ENCODE measurements at regions not wholly inside any gene's neighbourhood (a gene's known extent, or its start where the extent isn't known, plus 50 kb on each side); places are given as distances from the start of the nearest gene placed in this dataset.

DNA sequence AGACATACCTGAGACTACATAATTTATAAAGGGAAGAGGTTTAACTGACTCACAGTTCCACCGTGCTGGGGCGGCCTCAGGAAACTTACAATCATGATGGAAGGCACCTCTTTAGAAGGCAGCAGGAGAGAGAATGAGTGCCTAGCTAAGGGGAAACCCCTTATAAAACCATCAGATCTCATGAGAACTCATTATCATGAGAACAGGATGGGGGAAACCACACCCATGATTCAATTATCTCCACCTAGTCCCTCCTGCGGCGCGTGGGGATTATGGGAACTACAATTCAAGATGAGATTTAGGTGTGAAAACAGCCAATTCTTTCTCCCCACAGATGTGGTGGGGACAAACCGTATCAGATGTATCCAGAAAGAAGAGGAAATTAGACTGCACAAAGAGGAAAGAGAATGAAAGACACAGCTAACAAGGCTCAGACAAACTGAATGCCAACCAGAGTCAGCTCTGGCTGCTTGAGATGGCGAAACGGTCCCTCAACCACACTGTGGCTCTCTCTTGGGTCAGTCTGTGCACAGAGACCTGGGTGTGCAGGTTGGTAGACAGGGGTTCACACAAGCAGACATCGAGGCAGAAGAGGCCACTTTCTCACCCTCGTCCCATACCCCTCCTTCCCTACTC lies 375.6 kb downstream of the SFMBT2 start:
- in situ Hi-C loops (cut with HindIII; ENCODE audit: low pct_ligation_motif_present, low pct_unique_long_range_greater_than_20kb, low sequenced_read_pairs) = no loop called here
- DNase-seq = no peak

DNA sequence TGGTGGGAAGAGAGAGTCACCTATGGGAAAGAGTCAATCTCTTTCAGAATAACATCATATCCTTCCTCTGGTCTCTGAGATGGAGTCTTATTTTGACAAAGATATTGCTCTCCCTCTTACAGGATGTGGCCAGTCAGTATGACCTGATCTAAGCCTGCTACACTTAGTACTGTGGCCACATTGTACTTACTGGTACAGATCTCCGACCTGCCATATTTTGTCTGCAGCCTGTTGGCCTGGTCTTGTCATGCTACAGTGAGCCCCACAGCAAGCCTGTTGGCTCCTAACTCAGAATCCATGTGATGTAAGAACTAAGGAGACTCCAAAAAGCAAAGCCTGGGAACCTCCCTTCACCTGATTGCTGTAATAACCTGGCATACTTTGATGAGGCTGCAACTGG lies 377.8 kb downstream of the SFMBT2 start:
- in situ Hi-C loops (cut with HindIII; ENCODE audit: low pct_ligation_motif_present, low pct_unique_long_range_greater_than_20kb, low sequenced_read_pairs) = no loop called here
- DNase-seq = no peak

DNA sequence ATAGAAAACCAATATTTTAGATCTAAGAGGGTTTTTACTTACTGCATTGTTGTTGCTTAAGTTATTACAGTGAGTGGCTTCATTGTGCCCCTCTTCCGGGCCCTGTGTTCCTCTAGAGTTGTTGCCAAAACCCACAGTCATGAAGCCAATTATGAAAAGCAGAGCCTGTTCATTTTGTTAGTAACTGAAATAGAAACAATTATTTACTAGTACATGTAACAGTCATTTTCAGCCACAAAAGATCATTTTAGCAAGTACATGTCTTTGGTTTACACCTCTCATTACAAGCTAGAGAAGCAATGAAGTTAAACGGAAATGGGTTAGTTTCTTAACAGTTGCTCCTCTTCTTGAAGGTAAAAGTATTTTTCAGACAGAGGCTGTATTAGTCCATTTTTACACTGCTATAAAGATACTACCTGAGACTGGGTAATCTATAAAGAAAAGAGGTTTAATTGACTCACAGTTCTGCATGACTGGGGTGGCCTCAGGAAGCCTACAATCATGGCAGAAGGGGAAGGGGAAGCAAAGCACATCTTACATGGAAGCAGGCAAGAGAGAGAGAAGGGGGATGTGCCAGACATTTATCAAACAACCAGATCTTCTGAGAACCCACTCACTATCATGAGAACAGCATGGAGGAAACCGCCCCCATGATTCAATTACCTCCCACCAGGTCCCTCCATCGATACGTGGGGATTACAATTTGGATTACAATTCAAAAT lies 380.5 kb downstream of the SFMBT2 start:
- in situ Hi-C loops (cut with HindIII; ENCODE audit: low pct_ligation_motif_present, low pct_unique_long_range_greater_than_20kb, low sequenced_read_pairs) = no loop called here
- no peak for DNase-seq

DNA sequence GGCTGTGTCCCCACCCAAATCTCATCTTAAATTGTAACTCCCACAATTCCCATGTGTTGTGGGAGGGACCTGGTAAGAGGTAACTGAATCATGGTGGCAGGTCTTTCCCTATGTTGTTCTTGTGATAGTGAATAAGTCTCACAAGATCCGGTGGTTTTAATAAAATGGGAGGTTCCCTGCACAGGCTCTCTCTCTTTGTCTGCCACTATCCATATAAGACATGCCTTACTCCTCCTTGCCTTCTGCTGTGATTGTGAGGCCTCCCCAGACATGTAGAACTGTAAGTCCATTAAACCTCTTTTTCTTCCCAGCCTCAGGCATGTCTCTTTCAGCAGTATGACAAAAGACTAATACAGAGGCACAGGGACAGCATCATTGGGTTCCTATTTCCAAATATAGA lies 381.2 kb downstream of the SFMBT2 start:
- in situ Hi-C loops (cut with HindIII; ENCODE audit: low pct_ligation_motif_present, low pct_unique_long_range_greater_than_20kb, low sequenced_read_pairs) = no loop called here
- no peak for DNase-seq

DNA sequence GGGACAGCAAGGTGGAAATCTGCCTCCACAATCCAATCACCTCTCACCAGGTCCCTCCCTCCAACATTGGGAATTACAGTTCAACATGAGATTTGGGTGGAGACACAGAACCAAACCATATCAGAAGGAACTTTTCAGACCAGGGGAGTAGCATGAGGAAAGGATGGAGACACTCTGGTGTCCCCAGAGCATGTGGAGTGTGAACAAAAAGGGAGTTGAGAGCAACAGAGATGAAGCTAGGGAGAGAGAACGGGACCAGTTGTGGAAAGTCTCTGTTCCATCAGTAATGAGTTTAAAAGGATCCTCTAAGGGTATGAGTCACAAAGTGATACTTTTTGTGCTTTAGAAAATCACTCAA lies 382.0 kb downstream of the SFMBT2 start:
- in situ Hi-C loops (cut with HindIII; ENCODE audit: low pct_ligation_motif_present, low pct_unique_long_range_greater_than_20kb, low sequenced_read_pairs) = no loop called here
- DNase-seq = no peak

DNA sequence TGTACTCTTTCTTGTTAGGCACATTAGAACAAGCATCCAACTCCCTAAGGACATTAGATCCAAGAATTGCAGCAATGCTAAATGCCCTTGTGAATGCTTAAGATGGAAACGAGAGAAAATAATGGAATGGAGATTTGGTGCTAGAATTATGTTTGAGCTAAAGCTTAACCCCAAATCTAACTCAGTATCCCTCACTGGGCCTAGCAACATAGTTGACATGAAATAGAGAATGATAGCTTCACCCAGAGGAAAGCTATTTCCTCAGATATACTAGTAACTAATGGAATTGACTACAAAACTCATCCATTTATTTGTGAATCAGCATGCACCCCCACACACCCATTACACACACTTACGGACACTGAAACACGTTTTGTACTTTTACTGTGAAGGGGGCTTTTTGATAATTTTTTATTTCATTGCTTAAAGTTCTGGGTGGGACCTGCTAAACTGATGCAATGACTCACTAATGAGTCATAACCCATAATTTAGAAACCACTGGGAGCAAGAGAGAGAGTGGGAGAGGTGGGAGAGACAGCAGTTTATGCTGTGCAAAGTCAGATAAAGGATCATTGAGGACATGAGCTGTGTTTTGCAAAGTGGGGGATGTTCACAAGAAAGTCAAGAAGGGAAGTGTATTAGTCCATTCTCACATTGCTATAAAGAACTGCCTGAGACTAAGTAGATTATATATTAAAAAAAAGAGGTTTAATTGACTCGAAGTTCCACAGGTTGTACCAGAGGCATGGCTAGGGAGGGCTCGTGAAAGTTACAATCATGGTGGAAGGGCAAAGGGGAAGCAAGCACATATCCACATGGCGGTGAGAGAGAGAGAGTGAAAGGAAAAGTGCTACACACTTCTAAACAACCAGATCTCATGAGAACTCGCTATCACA lies 382.7 kb downstream of the SFMBT2 start:
- no peak for DNase-seq

DNA sequence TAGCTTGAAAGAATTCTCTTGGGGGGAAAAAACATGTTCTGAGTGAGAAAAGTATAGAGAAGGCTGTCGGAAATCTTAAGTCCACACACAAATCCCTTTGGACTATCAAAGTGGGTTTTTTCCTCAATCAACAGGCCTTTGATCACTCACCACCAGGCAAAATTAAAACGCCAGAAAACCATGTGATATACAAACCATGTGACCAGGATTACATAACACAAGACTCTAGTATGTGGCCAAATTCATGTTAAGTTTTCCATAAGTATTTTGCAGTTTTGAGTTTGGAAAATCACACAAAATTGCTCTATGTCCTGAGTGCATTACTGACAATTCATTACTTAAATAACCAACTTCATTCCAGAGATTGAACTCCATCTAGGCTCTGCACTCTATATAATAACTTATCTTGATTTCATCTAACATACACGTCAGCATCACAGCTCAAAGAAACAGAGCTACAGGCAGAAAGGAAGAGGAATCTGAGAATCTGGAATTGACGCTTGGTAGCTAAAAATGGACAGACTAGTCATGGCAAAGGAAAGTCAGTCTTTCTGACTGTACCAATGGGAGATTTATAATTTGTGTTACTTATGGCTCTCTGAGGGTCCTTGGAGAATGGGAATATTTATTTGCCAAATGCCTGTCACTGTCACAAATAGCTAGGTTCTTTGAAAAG lies 383.5 kb downstream of the SFMBT2 start:
- in situ Hi-C loops (cut with HindIII; ENCODE audit: low pct_ligation_motif_present, low pct_unique_long_range_greater_than_20kb, low sequenced_read_pairs) = no loop called here
- no peak for DNase-seq

More for the DNA sequence above, 382.7 kb downstream of the SFMBT2 start:
- in situ Hi-C loops (cut with HindIII; ENCODE audit: low pct_ligation_motif_present, low pct_unique_long_range_greater_than_20kb, low sequenced_read_pairs) = no loop called here

DNA sequence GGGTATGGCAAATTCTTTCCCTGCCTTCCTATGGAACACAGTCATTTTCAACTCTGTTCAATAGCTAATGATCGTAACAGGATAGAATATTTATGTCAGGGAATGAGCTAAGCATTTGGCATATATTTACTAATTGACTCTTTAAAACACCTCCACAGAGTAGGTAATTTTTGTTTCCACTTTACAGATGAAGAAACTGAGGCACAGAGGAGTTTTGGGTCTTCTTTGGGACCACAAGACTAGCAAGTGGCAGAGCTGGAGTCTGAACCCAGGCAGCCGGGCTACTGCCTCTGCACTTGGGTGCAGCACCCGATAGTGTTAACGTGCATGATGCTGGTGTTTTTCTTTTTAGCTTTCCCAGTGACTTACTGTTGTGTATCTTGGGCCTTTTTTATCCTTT lies 384.0 kb downstream of the SFMBT2 start:
- in situ Hi-C loops (cut with HindIII; ENCODE audit: low pct_ligation_motif_present, low pct_unique_long_range_greater_than_20kb, low sequenced_read_pairs) = no loop called here

DNA sequence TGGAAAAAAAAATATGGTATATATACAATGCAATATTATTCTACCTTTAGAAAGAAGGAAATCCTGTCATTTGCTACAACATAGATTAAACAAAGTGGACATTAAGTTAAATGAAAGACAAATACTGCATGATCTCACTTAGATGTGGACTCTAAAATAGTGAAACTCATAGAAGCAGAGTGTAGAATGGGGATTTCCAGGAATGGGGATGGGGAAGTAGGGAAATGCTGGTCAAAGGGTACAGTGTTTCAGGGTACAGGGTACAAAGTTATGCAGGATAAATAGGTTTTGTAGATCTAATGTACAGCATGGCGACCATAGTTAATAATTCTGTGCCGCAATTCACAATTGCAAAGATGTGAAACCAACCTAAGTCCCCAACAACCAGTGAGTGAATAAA lies 385.5 kb downstream of the SFMBT2 start:
- in situ Hi-C loops (cut with HindIII; ENCODE audit: low pct_ligation_motif_present, low pct_unique_long_range_greater_than_20kb, low sequenced_read_pairs) = no loop called here

More for the DNA sequence above, 384.0 kb downstream of the SFMBT2 start:
- no peak for DNase-seq

DNA sequence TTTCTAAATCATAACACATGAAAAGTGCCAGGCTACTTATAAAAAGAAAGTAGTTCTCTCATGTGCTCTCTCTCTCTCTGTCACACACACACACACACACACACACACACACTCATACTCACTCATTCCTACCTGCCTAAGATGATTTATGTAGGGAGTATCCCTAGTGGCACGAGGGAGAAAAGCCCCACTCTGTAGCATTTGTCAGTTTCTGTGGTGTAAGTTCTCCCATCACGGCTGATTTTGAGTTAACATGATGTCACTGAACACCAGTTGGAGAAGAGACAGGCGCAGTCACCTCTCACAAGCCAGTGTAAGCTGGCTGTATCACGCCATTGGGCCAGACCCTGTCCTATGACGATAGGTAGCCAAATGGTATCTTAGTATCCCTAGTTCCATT lies 395.4 kb downstream of the SFMBT2 start:
- in situ Hi-C loops (cut with HindIII; ENCODE audit: low pct_ligation_motif_present, low pct_unique_long_range_greater_than_20kb, low sequenced_read_pairs) = no loop called here
- DNase-seq = no peak

More for the DNA sequence above, 385.5 kb downstream of the SFMBT2 start:
- DNase-seq = no peak

DNA sequence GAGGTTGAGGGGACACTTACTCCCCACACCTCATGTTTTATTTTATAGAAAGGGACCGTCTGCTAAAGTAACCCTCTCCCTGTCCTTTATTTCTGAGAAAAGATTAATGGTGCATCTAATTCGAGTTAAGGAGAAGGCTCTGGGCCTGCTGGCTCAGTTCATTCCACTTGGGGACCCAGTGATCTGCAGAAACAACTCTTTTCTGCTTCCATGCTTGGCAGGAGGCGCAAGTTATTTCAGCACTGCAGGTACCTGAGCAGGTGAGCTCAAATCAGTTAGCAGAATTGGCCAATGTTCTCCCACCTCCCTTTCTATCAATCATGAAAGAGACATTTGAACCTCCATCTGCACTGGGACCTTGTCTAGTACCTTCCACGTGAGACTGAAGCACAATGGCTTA lies 396.1 kb downstream of the SFMBT2 start:
- in situ Hi-C loops (cut with HindIII; ENCODE audit: low pct_ligation_motif_present, low pct_unique_long_range_greater_than_20kb, low sequenced_read_pairs) = no loop called here
- no peak for DNase-seq

DNA sequence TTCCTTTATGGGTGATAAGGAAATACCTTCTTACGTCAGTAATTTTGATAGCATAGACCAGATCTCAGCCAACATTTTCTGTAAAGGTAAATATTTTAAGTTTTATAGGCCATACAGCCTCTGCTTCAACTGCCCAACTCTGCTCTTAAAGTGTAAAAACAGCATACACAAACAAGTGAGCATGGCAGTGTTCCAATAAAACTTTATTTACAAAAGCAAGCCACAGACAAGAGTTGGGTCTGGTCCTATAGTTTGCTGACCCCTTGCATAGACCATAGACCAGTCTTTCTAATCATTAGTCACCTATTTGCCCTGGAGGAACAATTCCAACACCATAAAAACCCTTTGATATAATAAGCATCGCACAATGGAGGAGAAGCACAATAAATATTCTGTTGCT lies 398.8 kb downstream of the SFMBT2 start:
- no peak for DNase-seq
- in situ Hi-C loops (cut with HindIII; ENCODE audit: low pct_ligation_motif_present, low pct_unique_long_range_greater_than_20kb, low sequenced_read_pairs) = no loop called here

DNA sequence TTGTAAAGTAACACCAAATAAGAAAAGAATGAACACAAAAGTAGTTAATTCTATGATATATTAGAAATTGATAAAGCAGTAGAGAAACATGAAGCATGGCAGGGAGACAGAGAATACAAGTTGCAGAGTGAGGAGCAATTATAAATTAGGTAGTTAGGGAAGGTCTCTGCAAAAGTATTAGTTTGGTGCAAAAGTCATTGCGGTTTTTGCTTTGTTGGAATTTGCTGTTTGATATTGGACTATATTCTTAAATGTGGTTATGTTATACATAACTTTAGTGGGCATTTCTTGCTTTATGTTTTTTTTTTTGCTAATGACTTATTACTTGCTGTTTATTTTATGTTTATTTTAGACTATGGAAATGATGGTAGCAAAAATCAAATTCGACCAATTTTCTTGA lies 402.2 kb downstream of the SFMBT2 start:
- no peak for DNase-seq
- in situ Hi-C loops (cut with HindIII; ENCODE audit: low pct_ligation_motif_present, low pct_unique_long_range_greater_than_20kb, low sequenced_read_pairs) = no loop called here

DNA sequence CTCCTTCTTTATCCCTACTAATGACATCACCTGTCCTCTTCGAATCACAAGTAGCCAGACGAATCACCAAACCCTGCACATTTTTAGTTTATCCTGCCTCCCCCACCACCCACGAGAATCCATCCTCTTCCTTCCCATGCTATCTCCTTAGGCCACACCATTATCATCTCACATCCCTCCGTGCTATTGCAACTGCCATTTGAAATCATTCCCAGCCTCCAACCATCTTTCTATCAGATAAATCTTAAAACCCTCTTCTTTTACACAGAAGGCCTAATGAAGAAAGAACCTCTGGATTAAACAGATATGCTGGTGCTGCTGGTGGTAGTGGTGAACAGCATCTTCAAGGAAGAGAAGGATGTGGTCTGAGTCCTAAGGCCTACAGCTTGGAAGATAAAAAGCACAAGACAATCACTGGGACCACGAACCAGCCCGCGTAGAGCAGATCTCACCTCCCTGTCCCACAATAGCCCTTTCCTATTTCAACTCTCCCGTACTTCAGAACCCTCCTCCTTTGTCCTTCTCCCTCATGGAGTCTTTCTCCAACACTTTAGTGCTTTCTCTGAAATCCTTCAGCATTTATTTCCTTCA lies 403.1 kb downstream of the SFMBT2 start:
- in situ Hi-C loops (cut with HindIII; ENCODE audit: low pct_ligation_motif_present, low pct_unique_long_range_greater_than_20kb, low sequenced_read_pairs) = no loop called here
- DNase-seq = no peak

DNA sequence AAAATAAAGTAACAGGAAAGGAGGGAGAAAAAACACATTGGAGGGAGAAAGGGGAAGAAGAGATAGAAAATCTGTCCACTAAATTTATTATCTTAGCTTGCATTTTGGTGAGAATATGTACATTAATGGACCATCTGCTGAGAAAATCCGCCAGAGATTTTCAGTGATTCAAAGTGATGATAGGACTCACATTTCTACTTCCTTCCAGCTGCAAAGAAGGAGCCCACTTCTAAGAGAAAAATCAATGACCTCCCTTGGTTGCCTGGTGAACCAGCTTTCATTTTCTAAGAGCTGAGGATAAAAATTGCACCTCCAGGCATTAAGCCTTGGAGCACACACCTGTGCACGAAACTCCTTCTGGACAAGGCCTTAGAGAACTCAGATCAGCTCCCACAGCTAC lies 404.3 kb downstream of the SFMBT2 start:
- DNase-seq = no peak
- in situ Hi-C loops (cut with HindIII; ENCODE audit: low pct_ligation_motif_present, low pct_unique_long_range_greater_than_20kb, low sequenced_read_pairs) = no loop called here

DNA sequence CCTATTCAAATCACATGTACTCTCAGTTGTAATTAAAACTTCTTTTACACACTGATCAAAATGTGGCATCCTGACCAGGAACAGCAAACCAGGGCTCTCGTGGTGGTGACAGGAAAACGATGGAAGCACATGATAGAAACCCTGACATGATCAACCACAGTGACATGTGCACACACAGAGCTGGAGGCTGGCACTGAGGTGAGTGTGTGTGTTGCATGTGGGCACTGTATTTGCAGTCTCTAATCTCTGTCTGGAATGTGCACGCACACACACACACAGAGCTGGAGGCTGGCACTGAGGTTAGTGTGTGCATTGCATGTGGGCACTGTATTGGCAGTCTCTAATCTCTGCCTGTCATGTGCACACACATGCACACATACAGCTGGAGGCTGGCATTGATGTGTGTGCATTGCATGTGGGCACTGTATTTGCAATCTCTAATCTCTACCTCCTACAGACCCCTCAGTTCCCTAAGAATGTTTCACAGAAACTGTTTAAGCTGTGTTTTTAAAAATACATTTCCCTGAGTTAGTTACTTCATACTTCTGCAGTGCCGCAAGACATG lies 406.9 kb downstream of the SFMBT2 start:
- in situ Hi-C loops (cut with HindIII; ENCODE audit: low pct_ligation_motif_present, low pct_unique_long_range_greater_than_20kb, low sequenced_read_pairs) = no loop called here
- no peak for DNase-seq

DNA sequence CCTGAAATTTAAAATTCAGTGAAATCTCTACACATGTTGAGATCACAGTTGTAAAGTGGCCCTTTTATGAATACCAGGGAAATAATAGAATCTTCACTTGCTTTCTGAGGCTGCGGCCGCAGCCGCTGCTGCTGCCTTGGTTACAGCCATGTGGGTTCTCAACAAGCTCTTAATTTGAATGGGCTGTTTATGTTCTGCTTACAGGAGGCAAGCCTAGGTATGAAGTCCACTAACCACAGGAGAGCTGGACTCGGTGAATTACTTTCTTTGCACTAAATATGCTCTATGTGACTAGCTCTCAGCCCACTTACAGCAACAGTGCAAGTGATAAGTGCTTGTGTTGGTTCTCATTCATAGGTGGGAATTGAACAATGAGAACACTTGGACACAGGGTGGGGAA lies 410.8 kb downstream of the SFMBT2 start:
- in situ Hi-C loops (cut with HindIII; ENCODE audit: low pct_ligation_motif_present, low pct_unique_long_range_greater_than_20kb, low sequenced_read_pairs) = no loop called here
- DNase-seq = no peak

DNA sequence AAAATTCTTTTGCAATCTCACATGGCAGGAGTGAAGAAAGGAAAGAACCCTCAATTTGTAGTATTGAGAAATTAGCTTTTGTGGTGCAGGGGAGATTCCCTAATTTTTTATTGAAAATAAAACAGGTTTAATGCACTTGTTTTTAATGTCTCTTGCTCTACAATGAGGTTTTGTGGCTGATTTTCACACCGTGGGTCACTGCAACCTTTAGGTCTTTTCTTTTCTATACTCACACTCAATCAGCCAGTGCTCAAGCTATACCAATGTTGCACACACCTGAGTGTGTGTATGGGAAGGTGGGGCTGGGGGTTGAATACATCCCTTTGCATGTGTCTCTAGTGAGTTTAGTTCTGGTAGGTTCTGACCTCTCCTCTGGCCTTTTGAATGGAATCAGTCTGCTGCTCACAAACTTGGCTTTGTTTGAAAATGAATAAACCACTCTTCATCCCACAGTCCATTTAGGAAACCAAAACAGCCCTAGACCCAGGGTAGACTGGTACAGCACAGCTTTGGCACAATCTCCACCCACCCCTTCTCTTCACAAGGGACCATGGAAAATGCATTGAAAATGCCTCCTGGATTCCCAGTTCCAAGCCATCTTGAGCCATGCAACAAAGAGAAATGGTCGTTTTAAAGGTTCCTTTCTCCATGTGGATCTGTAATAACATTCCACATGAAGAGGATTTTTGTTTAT lies 411.5 kb downstream of the SFMBT2 start:
- in situ Hi-C loops (cut with HindIII; ENCODE audit: low pct_ligation_motif_present, low pct_unique_long_range_greater_than_20kb, low sequenced_read_pairs) = no loop called here
- no peak for DNase-seq
